ENCODE measurements at regions not wholly inside any gene's neighbourhood (a gene's known extent, or its start where the extent isn't known, plus 50 kb on each side); places are given as distances from the start of the nearest gene placed in this dataset.

- no CpG with 5 or more reads among the region's 1 CpG for WGBS (ENCODE audit: insufficient coverage)
- H3K4me1 ChIP-seq (ENCODE audit: control insufficient read depth in 2 of 2, insufficient read depth in 2 of 2, low read length in 2 of 2) = no peaks in the 10 kb centered on the region
- no peak overlapping the region for H3K27ac ChIP-seq (ENCODE audit: low read length in 2 of 2)
- POLR2A ChIA-PET = no interaction called here
- no peak overlapping the region for H3K4me3 Mint-ChIP-seq
- H3K36me3 ChIP-seq (replicated peaks in 1 of 2; ENCODE audit: control extremely low read depth in 1 of 2, control insufficient read depth in 1 of 2, extremely low read depth in 1 of 2, insufficient read depth in 2 of 2, low read length in 1 of 2) = no peaks in the 10 kb centered on the region
- CTCF ChIA-PET = interaction anchor here (0.7 kb wide), 1 partner anchor 12 kb away, joined by 3 read pairs; no protein-coding TSS in a partner anchor
- H3K27ac Mint-ChIP-seq = no peak overlapping the region
- H4K20me1 ChIP-seq (ENCODE audit: control insufficient read depth, insufficient read depth, low read length, poor library complexity, severe bottlenecking) = no peaks in the 10 kb centered on the region
- no peak overlapping the region for H3K4me3 ChIP-seq (ENCODE audit: control extremely low read depth in 1 of 5, extremely low read depth in 1 of 5, insufficient read depth in 1 of 5, low read depth in 2 of 5, low read length in 4 of 5)
- TF ChIP-seq, protein P1, sequence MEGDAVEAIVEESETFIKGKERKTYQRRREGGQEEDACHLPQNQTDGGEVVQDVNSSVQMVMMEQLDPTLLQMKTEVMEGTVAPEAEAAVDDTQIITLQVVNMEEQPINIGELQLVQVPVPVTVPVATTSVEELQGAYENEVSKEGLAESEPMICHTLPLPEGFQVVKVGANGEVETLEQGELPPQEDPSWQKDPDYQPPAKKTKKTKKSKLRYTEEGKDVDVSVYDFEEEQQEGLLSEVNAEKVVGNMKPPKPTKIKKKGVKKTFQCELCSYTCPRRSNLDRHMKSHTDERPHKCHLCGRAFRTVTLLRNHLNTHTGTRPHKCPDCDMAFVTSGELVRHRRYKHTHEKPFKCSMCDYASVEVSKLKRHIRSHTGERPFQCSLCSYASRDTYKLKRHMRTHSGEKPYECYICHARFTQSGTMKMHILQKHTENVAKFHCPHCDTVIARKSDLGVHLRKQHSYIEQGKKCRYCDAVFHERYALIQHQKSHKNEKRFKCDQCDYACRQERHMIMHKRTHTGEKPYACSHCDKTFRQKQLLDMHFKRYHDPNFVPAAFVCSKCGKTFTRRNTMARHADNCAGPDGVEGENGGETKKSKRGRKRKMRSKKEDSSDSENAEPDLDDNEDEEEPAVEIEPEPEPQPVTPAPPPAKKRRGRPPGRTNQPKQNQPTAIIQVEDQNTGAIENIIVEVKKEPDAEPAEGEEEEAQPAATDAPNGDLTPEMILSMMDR (IDR thresholded peaks at IDR 0.05) = no peak
- TF ChIP-seq EZH2 (IDR thresholded peaks at IDR 0.05; ENCODE audit: borderline replicate concordance, insufficient read depth, low read depth, low read length, poor library complexity, severe bottlenecking) = no peak
- H3K4me2 ChIP-seq (replicated peaks; ENCODE audit: low read depth, low read length, poor library complexity, severe bottlenecking) = no peak overlapping the region
- no peaks in the 10 kb centered on the region for H3K27me3 ChIP-seq (replicated peaks in 1 of 4; ENCODE audit: control extremely low read depth in 1 of 4, control insufficient read depth in 3 of 4, insufficient read depth in 4 of 4, low read length in 3 of 4)
- no peaks in the 10 kb centered on the region for H3K4me1 Mint-ChIP-seq
- H3K9me3 Mint-ChIP-seq (ENCODE audit: insufficient read depth) = no peaks in the 10 kb centered on the region
- no peaks in the 10 kb centered on the region for H3K79me2 ChIP-seq (ENCODE audit: control insufficient read depth, insufficient read depth, low read length)
- intact Hi-C loops (cut with micrococcal nuclease) = no loop called here
- no peak overlapping the region for H2AFZ ChIP-seq (ENCODE audit: insufficient read depth, low read depth, low read length, poor library complexity, severe bottlenecking)
- H3K9me3 ChIP-seq (ENCODE audit: control extremely low read depth in 1 of 3, control insufficient read depth in 2 of 3, insufficient read depth in 1 of 3, low read length in 2 of 3) = no peaks in the 10 kb centered on the region
- H3K9ac ChIP-seq (ENCODE audit: low read length) = no peak overlapping the region
- H3K27me3 Mint-ChIP-seq = no peaks in the 10 kb centered on the region
- DNase-seq (no peak), ATAC-seq (ENCODE audit: low read depth) (no peak)
These were observed 68.4 kb upstream of the SPATA13 start for GRCh38 chr13:24092108-24092507.

DNA sequence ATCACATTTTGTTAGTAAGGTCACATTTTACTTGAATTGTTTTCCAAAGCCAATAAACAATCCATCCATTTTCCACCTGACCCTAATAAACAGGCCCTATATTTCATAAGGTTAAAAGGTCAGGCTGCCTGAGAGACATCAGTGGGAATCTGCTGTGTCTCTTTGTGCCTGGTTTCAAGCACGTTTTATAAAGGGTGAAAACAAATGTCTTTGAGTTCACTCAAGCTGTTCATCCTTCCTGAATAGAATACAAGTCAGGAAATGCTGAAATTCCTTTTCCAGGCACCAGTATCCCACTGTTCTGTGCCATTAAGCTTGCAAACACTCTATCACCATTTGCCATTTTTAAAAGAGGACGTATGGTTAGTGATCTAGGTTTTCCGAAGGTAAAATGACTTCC is 67.5 kb upstream of the SPATA13 start:
- no peak for ATAC-seq (ENCODE audit: low read depth)
- intact Hi-C loops (cut with micrococcal nuclease) = no loop called here
- CTCF ChIA-PET = no interaction called here

More for the DNA sequence above, 67.5 kb upstream of the SPATA13 start:
- WGBS (ENCODE audit: insufficient coverage) = 100% methylated on average over 1 of the region's 3 CpGs
- H3K27me3 ChIP-seq (replicated peaks in 1 of 4; ENCODE audit: control extremely low read depth in 1 of 4, control insufficient read depth in 3 of 4, insufficient read depth in 4 of 4, low read length in 3 of 4) = no peaks in the 10 kb centered on the region
- Mint-ChIP-seq H3K4me3 (no peak overlapping the region), H3K27me3 (no peaks in the 10 kb centered on the region), H3K9me3 (ENCODE audit: insufficient read depth) (no peaks in the 10 kb centered on the region), H3K4me1 (no peaks in the 10 kb centered on the region), H3K27ac (no peak overlapping the region)
- H3K4me2 ChIP-seq (replicated peaks; ENCODE audit: low read depth, low read length, poor library complexity, severe bottlenecking) = no peak overlapping the region
- H3K36me3 ChIP-seq (replicated peaks in 1 of 2; ENCODE audit: control extremely low read depth in 1 of 2, control insufficient read depth in 1 of 2, extremely low read depth in 1 of 2, insufficient read depth in 2 of 2, low read length in 1 of 2) = no peaks in the 10 kb centered on the region
- no peaks in the 10 kb centered on the region for H3K9me3 ChIP-seq (ENCODE audit: control extremely low read depth in 1 of 3, control insufficient read depth in 2 of 3, insufficient read depth in 1 of 3, low read length in 2 of 3)
- H3K27ac ChIP-seq (ENCODE audit: low read length in 2 of 2) = no peak overlapping the region
- POLR2A ChIA-PET = no interaction called here
- H4K20me1 ChIP-seq (ENCODE audit: control insufficient read depth, insufficient read depth, low read length, poor library complexity, severe bottlenecking) = no peaks in the 10 kb centered on the region
- no peak for DNase-seq
- TF ChIP-seq EZH2 (IDR thresholded peaks at IDR 0.05; ENCODE audit: borderline replicate concordance, insufficient read depth, low read depth, low read length, poor library complexity, severe bottlenecking) = no peak
- TF ChIP-seq, protein P1 (IDR thresholded peaks at IDR 0.05) = no peak
- no peaks in the 10 kb centered on the region for H3K79me2 ChIP-seq (ENCODE audit: control insufficient read depth, insufficient read depth, low read length)
- no peak overlapping the region for H2AFZ ChIP-seq (ENCODE audit: insufficient read depth, low read depth, low read length, poor library complexity, severe bottlenecking)
- H3K4me3 ChIP-seq (ENCODE audit: control extremely low read depth in 1 of 5, extremely low read depth in 1 of 5, insufficient read depth in 1 of 5, low read depth in 2 of 5, low read length in 4 of 5) = no peak overlapping the region
- H3K9ac ChIP-seq (ENCODE audit: low read length) = no peak overlapping the region
- no peaks in the 10 kb centered on the region for H3K4me1 ChIP-seq (ENCODE audit: control insufficient read depth in 2 of 2, insufficient read depth in 2 of 2, low read length in 2 of 2)
